GM21825 (cell line): ENCODE measurements at regions not wholly inside any gene's neighbourhood (a gene's known extent, or its start where the extent isn't known, plus 50 kb on each side); places are given as distances from the start of the nearest gene placed in this dataset.

Experiments
- ATAC-seq: cut with Tn5 transposase; IDR thresholded peaks from one replicate; pipeline ENCODE4 v1.9.1; 2021; ENCODE audit warnings: mild to moderate bottlenecking, moderate library complexity; ENCODE audit not compliant: unreplicated experiment

DNA sequence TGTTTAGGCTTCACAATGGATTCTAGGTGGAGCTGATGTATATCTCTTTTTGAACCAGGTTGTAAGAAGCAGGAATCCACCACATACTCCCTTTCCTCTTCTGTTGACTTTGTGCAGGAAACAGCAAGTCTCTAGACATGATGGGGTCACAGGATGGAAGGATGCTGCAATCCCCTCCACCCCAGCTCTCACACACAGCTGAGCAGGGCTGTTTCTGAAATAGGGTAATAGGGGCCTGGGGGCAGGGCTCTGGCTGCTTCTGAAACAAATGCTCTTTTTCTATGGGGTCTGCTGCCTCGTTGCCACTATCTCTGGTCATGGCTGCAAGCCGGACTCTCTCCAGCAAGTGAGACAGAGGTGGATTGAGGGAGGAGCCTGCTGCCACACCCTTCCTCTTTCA, 148.9 kb downstream of the SOX11 start:
- no peak for ATAC-seq

DNA sequence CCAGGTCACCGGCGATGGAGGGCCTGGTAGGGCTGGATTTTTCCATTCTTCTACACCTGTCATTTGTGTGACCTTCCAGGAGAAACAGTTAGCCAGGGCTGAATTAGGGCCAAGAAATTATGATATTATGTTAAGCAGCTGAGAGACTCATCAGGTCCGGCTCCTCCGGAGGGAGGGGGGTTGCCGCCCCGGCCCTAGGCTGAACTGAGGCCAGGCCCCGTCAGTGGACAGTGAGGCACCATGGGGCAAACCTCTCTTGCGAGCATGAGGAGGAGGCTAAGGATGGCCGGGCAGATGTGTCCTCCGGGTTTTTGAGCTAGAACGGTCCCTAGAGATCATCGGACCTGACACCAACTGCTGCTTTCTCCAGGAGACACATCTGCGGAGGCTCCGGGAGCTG, 150.1 kb downstream of the SOX11 start:
- ATAC-seq: no peak

DNA sequence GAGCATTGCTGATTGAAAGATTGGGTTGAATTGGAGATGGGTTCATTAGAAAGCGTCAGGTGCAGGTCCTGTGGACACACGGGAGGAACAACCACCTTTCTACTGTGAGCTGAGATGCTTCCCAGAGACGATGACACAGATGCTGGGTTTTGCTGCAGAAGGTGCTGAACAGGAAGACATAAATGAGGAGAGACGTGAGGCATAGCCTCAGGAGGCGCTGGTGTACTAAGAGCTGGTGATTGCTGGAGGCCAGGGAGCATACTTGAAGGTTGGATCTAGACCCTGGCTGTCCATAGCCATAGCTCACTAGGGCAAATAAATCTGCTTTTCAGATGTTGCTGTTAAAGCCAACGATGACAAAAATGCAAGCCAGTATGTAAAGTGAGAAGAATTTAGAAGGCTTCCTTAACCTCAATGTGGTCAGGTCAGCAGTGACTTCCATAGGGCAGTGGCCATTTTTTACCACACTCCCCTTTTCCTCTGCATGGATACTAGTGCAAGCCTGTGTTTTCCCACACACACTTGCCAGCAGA, 153.7 kb downstream of the SOX11 start:
- ATAC-seq: no peak

DNA sequence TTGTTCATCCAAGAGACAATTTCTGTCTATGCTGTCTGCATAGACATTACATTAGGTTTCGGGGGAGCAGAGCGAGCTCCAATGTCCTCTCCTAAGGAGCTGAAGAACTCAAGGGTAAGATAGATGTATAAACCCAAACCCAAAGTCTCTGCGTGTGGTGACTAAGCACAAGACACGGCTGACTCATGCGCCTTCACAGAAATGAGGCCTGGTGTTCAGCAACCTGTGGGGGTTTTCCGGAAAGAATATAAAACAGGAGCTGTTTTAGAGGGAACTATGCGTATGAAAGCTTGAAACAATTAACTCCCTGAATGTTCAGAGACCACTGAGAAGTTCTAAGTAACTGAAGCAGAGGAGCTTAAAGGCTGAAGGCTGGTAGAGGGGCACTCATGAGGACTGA, 154.7 kb downstream of the SOX11 start:
- ATAC-seq: no peak

DNA sequence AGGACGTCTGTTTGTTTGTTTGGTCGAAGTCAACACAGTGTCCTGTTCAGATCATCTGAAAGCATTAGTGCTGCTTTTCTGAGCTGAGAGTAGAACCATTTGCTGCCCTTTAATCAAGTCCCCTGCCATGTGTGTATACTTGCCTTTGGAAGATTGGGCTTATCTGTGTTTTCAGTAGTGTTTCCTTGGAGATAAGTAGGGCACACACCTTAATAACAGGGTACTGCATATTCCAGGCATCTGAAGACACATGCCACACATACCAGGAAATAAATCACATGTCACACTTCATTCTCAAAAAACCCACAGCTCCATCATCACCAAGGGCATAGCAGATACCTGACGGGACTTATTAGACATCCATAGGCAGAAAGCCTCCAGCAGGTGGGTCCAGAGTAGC, 157.4 kb downstream of the SOX11 start:
- ATAC-seq: no peak

DNA sequence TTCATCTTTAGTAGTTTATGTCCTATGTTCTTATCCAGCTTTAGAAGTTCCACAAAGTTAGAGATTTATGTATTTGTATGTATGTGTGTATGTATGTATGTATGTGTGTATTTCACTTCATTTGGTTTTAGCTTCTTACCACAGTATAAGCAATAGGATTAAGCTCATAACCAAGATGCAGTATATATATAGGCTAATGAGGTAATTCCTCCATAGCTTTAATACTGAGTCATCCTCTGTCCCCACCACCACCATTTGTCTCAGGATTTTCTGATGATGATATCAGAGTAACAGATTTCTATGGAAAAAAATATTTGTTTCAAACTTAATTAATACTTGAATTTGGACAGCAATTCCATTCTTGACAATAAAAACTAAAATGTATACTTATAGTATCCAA, 159.2 kb downstream of the SOX11 start:
- no peak for ATAC-seq

DNA sequence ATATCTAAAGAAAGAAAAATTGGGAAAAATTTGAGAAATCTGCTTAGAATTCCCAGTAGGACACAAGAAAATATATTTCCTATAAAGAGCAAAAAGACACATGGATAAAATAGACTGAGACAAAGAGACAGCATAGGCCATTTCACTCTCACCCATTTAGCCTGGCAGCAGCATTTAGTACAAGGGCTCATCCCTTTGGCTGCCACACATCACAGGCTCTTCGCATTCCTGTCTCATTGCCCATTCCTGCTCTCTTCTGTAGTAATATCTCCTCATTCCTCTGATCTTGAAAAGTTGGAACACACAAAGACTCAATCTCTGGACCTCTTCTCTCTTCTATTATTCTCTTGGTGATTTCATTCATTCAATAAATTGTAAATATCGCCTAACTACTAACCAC, 162.6 kb downstream of the SOX11 start:
- no peak for ATAC-seq

DNA sequence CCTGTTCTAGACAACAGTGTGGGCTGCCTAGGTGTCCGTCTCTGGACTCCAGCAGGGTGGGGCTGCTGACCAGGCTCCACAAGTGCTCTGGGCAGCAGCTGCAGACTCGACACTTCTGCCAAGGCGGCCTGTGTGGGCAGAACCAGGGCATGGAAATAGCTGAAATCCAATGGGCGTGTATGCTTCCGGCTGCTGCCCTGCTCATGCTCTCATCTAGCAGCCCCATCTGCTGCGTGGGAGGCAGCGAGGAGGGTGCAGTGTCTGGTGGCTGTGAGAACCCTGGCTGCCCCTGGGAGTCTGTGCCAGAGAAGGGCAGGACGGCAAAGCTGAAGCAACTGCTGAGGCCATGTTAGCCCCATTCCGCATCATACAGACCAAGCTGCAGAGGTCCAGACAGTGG, 174.9 kb downstream of the SOX11 start:
- no peak for ATAC-seq

DNA sequence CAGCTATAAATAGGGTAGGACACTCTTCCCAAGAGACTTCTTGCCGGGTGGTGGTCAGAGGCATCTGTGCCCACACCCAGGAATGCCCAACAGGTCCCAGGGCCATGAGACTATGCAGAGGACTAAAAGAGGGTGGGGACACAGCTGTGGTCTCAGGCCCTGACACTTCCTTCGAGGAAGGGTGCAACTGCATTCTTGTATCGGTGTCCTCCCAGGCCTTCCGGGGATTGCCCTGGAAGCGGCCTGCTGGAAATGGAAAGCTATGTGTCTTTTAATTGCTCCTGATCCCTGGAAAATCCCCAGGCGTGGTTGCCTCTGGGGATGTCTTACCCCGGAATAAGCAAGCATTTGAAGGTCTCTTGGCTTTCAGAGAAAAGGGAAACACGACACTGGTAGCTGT, 176.7 kb downstream of the SOX11 start:
- ATAC-seq: no peak

DNA sequence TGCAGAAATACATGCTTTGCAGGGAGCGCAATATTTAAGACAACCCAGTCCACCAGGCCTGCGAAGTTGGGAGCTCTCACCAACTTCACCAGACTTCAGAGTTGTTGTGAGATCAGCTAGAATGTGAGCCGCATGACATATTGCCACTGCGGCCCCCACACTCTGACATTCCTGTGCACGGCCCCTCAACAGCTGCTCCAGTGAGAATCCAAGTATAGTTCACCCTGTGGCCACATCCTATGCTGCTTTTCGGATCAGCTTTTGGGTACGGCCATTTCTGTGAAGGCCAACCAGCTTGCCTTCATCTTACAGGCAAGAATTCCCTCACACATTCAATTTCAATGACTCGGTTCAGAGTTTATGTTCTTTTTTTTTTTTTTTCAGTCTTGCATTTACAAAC, 177.8 kb downstream of the SOX11 start:
- ATAC-seq: no peak

DNA sequence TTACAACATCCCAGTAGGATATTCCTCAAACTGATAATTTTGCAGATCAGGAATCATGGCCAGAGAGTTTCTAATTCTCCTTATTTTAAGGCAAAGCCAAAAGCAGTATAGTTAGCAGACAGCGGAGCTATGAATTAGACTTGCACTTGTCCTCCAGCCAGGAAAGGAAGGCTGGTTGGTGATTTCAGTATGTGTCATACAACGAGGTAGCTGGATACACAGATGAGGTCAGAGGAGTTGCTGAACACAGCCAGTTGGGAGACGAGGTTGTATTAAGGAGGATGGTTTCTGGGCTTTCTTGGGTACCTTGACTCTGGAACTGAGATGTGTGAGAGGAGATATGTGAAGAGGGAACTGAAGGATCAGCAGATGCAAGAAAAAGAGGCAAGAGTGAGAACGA, 185.2 kb downstream of the SOX11 start:
- ATAC-seq: no peak

DNA sequence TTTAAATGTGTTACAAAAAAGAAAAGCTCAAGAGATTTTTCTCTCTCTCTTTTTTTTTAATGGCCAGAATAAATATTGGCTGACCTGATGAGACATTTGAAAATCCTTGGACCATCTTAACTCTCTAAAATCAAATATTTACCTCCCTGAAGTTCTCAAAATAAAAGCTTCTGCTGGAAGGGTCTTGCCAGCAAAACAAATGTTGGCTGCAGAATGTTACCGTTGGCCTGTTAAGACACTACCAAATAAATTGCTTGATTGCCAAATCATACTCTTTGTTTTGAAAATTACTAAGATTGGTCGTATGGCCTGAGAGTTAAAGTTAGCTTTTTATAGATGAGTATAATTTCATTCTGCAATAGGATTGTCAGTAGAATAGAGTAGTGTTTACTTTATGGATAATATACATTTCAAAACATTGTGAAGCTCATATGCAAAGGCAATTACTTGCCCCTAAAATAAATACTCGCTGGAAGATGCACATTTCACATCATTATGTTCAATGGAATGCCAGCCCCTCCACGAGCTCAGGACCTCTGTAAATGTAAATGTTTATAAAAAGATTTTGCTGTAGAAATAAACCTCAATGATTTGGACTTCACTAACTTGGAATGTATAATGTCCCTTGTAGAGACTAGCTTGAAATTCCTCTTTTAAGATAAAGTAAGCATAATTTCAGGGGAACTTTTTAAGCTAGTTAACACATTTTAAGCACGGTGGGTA, 193.4 kb downstream of the SOX11 start:
- ATAC-seq: no peak

DNA sequence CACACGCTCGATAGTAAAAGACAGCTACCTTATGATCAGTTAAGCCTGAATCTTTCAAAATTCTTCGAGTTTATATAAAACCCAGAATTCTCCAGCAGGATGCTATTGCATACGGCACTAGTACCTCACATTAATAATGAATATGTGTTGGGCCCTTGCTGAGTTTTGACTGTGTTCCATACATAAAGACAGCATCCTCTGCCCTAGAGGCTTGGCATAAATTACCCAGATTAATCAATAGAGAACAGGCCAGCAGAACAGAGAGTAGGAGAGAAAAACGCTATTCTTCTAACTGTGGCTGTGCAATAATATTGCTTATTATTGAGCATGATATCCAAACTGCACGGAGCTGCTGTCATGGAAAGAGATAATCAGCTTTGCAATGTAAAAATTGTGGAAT, 194.3 kb downstream of the SOX11 start:
- no peak for ATAC-seq

DNA sequence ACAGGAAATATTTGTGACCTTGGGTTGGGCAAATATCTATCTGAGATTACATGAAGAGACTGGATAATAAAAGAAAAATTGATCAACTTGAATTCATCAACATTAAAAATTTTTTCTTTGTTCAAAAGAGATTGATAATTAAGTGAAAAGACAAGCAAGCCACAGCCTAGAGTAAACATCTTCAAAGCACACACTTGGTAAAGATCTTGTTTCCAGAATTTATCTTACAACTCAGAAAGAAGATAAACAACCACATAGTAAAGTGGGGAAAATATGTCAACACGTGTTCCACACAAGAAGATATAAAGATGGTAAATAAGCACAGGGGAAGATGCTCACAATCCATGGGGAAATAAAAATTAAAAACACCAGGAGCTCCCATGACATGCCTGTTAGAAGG, 195.9 kb downstream of the SOX11 start:
- no peak for ATAC-seq

DNA sequence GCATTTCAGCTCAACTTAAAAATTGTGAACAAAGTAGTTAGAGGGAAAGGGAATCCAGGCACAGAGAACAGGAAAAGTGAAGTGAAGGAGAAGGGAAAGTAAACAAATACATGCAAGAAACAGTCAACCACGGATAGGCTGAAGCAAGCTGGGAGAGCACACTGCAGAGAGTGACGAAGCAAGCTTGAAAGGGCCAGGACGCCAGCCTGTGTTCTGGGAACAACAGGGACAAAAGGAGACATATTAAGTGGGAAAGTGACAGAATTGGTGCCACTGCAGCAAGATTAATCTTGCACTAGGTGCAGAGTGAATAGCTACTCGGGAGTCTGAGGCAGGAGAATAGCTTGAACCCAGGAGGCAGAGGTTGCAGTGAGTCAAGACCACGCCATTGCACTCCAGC, 197.3 kb downstream of the SOX11 start:
- no peak for ATAC-seq

DNA sequence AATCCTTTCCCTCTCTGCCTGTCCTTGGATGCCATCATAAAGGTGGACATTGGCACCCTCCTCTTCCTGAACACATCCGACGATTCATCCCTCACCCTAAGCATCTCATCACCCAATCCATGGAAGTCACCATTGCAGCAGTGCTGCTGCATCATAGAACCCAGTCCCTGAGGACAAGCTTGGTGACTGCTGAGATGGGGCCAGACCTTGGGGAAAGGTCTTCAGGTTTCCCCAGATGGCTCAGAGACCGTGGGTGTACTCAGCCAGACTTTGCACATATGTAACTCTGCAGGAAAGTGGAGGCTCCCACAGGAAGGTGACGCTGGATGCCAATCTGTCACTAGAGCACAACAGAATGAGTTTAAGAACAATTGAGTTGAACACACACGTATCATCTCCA, 202.2 kb downstream of the SOX11 start:
- no peak for ATAC-seq

DNA sequence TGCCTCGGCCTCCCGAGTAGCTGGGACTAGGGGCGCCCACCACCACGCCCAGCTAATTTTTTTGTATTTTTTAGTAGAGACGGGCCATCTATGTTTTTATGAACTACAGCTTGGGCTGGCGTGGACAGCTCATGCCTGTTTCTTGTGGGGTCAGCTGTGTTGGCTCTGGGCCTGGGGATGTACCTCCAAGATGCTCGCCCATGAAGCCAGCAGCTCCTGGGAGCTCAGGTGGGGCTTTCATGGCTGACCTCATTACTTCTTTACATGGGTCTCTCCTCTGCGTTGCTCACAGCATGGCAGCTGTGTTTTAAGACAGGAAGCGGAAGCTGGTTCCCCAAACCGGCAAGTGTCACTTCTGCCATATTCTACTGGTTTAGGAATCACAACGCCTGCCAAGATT, 203.1 kb downstream of the SOX11 start:
- no peak for ATAC-seq

DNA sequence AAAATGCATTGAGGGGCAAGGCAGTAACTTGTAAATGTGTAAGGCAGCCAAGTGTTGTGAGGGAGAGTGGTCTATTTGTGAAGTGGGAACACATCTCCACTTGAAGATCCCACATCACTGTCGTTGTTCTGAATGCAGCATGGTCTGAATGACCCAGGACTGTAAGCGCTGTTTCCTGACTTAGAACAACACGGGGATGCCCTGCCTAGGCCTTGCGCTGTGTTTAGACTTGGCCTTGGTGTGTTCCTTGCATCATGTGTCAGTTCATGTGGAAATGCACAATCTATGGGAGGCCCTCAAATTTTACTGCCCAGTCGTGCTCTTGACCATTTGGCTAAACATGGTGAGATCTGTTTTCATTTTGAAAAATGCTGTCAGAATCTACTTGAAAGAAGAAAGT, 205.1 kb downstream of the SOX11 start:
- no peak for ATAC-seq

DNA sequence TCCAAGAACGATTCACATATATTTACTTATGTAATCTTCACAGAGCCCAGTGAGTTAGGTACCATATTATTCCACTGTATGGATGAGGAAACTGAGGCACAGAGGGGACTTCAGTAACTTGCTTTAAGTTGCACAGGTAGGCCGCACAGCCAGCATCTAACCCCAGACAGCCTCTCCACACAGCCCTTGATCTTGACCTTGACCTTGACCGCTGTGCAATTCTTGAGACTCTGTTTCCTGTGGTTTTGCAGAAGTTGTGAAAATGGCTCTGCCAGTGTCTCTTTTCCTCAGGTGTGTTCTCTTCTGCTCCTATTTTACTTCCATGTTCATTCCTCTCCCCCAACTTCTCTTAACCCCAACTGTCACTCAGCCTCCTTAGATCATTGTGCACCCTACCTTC, 206.5 kb downstream of the SOX11 start:
- no peak for ATAC-seq

DNA sequence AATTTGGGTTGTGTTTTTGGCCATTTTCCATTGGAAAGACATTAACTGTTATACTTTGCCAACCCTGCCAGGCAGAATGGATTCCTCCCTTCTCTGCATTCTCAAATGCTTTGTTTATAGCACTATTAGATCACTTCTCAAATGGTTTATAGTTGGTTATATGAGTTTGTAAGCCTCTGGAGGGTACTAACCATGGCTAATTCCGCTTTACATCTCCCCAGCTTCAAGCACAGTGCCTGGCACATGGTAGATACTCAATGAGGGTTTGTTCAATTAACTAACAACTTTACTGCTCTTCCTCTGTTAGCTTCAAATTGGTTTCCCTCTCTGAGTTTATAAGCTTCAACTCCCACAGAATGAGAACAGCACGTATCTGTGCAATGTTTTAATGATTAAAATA, 213.5 kb downstream of the SOX11 start:
- ATAC-seq: no peak

DNA sequence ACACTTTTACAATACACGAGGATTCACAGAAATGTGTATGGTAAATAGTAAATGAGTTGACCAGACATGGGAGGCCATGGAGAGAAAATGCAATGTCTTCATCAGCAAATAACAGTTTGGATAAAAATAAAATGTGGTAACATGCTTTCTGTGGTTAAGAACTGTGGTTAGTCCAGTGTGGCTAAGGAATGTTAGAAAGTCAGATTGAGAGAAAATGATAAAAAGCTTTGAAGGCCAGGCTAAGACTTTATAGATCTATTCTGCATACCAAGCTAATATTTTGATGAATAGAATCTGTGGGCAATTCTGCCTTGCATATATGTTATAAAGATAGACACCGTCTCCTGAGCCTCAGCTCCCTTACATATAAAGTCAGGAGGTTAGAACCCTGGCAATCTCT, 215.9 kb downstream of the SOX11 start:
- no peak for ATAC-seq

DNA sequence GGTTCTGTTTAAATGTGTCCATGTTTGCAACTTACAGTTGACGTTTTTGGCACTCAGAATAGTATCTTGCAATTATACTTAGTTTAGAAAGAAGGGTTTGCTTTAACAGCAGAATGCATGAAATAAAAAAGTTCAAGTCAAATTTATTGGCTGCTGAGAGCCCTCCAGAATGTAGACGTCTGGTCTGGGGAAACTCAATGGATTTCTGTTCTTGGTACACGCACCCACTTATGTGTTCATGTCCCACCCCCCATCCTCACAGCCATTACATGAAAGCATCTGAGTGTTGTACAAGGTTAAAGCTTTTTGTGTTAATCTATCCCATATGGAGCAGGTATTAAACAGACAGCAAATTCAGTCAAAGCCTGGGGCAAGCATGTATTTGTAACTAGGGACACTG, 219.5 kb downstream of the SOX11 start:
- ATAC-seq: no peak

DNA sequence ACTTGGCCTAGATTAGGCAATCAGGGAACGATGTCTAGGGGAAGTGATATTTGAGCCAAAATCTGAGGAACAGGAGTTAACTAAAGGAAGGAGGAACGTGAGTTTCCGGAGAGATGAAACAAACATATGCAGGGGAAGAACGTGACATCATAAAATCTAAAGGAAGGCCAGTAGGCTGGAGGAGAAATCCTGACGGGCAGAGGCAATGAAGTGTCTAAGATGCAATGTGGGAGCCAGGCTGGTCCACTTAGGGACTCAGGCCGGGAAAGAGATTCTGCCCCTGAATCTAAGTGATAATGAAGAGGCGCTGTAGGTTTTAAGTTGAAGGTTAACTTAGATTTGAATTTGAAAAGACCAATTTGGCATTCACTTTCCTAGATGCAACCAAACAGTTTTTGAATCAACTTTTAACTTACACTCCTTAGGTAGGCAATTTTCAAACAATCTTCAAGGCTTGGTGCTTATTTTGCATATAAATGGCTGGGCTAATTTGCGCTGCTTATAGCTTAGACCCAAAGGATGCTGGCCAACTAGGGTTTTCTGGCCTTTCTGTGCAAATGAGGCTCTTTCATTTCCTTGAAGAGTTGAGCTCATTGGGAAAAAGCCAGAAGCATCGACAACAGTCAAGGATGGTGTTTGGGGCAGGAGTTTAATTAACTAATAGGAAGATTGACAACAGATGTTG, 221.7 kb downstream of the SOX11 start:
- ATAC-seq: no peak
